SK-N-SH (cell line): ENCODE measurements at regions not wholly inside any gene's neighbourhood (a gene's known extent, or its start where the extent isn't known, plus 50 kb on each side); places are given as distances from the start of the nearest gene placed in this dataset.

Source experiments
- CTCF ChIP-seq: fragments of 200-600 bp; sonication (generic); IDR thresholded peaks from 2 replicates; pipeline ENCODE4 v1.6.1; 2017; ENCODE audit warnings: antibody characterized with exemption, mild to moderate bottlenecking, moderate library complexity
- ELF1 ChIP-seq: IDR thresholded peaks from 2 replicates; pipeline ENCODE4 v1.4.0; 2012
- FOXJ3 ChIP-seq: sonication (generic); formaldehyde crosslinking; IDR thresholded peaks from 2 replicates; pipeline ENCODE4 v1.5.1; 2020; ENCODE audit warnings: mild to moderate bottlenecking, missing genetic modification reagents
- FOXM1 ChIP-seq: IDR thresholded peaks from 2 replicates; pipeline ENCODE4 v1.4.0; 2012; ENCODE audit warnings: low read depth, mild to moderate bottlenecking
- GATA2 ChIP-seq: sonication (generic); formaldehyde crosslinking; IDR thresholded peaks from 2 replicates; pipeline ENCODE4 v1.5.0; 2020; ENCODE audit warnings: mild to moderate bottlenecking, missing genetic modification reagents
- JUND ChIP-seq: IDR thresholded peaks from 2 replicates; pipeline ENCODE4 v1.4.0; 2012
- PBX3 ChIP-seq: IDR thresholded peaks from 2 replicates; pipeline ENCODE4; 2012
- POLR2AphosphoS5 ChIP-seq: IDR thresholded peaks from 2 replicates; pipeline ENCODE4 v1.6.1; 2012; ENCODE audit warnings: low read depth, low read length
- REST ChIP-seq: IDR thresholded peaks from 2 replicates; pipeline ENCODE4 v1.6.1; 2012; ENCODE audit warnings: mild to moderate bottlenecking, low read depth, low read length, moderate library complexity
- RFX5 ChIP-seq: IDR thresholded peaks from 2 replicates; pipeline ENCODE4 v1.6.1; 2012; ENCODE audit warnings: mild to moderate bottlenecking, improper control_type of control experiment, low read length
- TEAD4 ChIP-seq: IDR thresholded peaks from 2 replicates; pipeline ENCODE4 v1.4.0; 2012; ENCODE audit warnings: mild to moderate bottlenecking, borderline replicate concordance; ENCODE audit not compliant: insufficient read depth

- TF ChIP-seq CTCF (no peak), JUND (no peak), POLR2AphosphoS5 (no peak), GATA2 (CRISPR knock-in tag) (no peak), PBX3 (no peak), FOXM1 (no peak), ELF1 (no peak), TEAD4 (no peak), RFX5 (no peak), FOXJ3 (CRISPR knock-in tag) (no peak), REST (no peak)
Measured at GRCh38 chr12:56862264-56862663, 71.9 kb downstream of the SDR9C7 start.
